AG04450 (cell line): ENCODE measurements at regions not wholly inside any gene's neighbourhood (a gene's known extent, or its start where the extent isn't known, plus 50 kb on each side); places are given as distances from the start of the nearest gene placed in this dataset.

Experiments used
- CTCF ChIA-PET: fragments of 300-600, 350-600 bp; formaldehyde crosslinking; extraction: SDS; loops from one replicate; lab custom pipeline; 2022; ENCODE audit warnings: antibody characterized with exemption, inconsistent platforms; lab: Charles Lee
- POLR2A ChIA-PET: fragments of 350-600 bp; formaldehyde crosslinking; extraction: SDS; loops from one replicate; lab custom pipeline; 2021; ENCODE audit warnings: antibody characterized with exemption, inconsistent platforms; lab: Yijun Ruan, JAX
- DNase-seq: peaks from one replicate; pipeline ENCODE4 v3.0.0-alpha.2; 2011; ENCODE audit warnings: low read depth, low spot score
- H3K27ac ChIP-seq: one replicate; pipeline ENCODE4 v1.5.1; 2012; ENCODE audit warnings: low read depth, low read length, control low read depth
- H3K27me3 ChIP-seq: one replicate; pipeline ENCODE4 v1.6.0; 2012; ENCODE audit warnings: low read length; ENCODE audit not compliant: control insufficient read depth, insufficient read depth
- H3K4me3 ChIP-seq: 2 replicates; pipeline ENCODE4 v1.5.1; 2011; ENCODE audit warnings: mild to moderate bottlenecking, low read depth, low read length, control low read depth
- H3K9me3 ChIP-seq: 2 replicates; pipeline ENCODE4 v1.5.1; 2012; ENCODE audit warnings: low read length; ENCODE audit not compliant: control insufficient read depth, insufficient read depth
- CTCF ChIP-seq: IDR thresholded peaks from 2 replicates; pipeline ENCODE4 v1.5.1; 2011; ENCODE audit warnings: low read depth, low read length, control low read depth, inconsistent platforms

DNA sequence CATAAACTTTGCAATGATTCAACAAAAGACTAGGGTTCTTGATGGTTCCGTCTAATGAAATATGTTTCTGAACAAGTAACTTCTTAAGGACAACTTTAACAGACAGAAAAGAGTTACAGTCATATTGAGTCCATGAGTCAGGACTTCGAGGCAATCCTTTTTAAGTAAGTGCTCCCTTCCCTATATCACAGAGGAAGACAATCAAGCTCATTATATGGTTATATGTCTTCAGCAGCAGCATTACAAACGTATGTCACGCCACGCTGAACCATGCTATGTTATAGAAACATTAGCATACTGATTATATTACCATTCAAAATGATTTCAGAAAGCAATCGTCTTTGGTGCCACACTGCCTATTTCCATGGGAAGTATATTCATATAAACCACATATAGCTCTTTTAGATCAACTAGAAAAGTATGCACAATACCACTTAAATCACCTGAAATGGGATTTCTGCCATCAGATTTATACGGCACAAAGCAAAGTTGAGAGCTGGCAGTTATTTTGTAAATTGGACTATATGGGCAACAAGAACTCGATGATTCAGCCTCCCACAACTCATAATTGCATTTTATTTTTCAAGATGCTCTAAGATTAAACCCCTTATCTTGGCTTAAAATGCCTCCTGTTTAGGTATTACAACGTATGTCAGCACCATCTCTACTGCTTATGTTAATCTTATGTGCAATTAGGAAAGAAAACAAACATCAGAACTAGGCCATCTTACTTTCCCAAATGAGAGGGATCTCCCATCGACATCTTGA lies 111.3 kb upstream of the SAMSN1 start:
- POLR2A ChIA-PET, result no interaction called here

GRCh38 chr21:14646893-14647292 lies 100.8 kb upstream of the SAMSN1 start:
- POLR2A ChIA-PET, result no interaction called here
- Histone ChIP-seq H3K27me3 (no peaks in the 10 kb centered on the region), H3K9me3 (peaks cover 11% of the 10 kb centered on the region), H3K4me3 (no peak overlapping the region), H3K27ac (no peak overlapping the region)
- no peak for DNase-seq
- no peak for TF ChIP-seq CTCF
- CTCF ChIA-PET, result no interaction called here

More for the DNA sequence above, 111.3 kb upstream of the SAMSN1 start:
- DNase-seq, result no peak
- H3K27me3 ChIP-seq, result no peaks in the 10 kb centered on the region
- CTCF ChIA-PET, result no interaction called here
- no peaks in the 10 kb centered on the region for H3K9me3 ChIP-seq
- no peak overlapping the region for H3K27ac ChIP-seq
- TF ChIP-seq CTCF, result no peak
- H3K4me3 ChIP-seq, result no peak overlapping the region

GRCh38 chr21:14645702-14646101 lies 99.6 kb upstream of the SAMSN1 start:
- no peak for DNase-seq
- Histone ChIP-seq H3K4me3 (no peak overlapping the region), H3K27ac (no peak overlapping the region), H3K9me3 (peaks cover 11% of the 10 kb centered on the region), H3K27me3 (no peaks in the 10 kb centered on the region)
- POLR2A ChIA-PET, result no interaction called here
- CTCF ChIA-PET, result no interaction called here
- no peak for TF ChIP-seq CTCF

- Histone ChIP-seq H3K9me3 (peaks cover 3% of the 10 kb centered on the region; the same call in 1 of the 2 replicates), H3K27ac (no peak overlapping the region), H3K27me3 (no peaks in the 10 kb centered on the region), H3K4me3 (no peak overlapping the region)
- TF ChIP-seq CTCF, result no peak
- CTCF ChIA-PET, result no interaction called here
- POLR2A ChIA-PET, result no interaction called here
- no peak for DNase-seq
These were observed 86.2 kb upstream of the SAMSN1 start for GRCh38 chr21:14632359-14632758.

DNA sequence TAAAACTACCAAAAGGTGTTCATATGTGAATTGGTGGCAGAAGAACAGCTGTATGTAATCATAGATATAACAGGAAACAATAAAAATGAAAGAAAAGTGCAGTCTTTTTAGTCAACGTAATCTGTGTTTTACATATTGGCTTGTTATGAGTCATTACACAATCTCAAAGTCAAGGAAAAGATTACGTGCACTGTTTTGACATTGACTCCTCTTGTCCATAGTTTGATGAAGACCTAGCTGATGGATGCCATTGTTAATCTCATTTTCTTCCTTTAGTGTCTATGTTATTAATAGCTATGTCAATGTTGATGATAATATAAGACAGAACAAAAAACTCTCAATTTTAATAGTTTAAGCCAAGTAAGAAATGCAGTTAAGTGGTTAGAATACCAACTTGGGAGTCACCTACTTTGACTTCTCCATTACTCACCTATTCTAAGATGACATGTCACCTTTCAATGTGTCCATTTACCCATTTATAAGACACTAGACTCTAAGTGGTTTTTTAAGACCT lies 84.5 kb upstream of the SAMSN1 start:
- no peak overlapping the region for H3K27ac ChIP-seq
- CTCF ChIA-PET, result no interaction called here
- POLR2A ChIA-PET, result no interaction called here
- no peak overlapping the region for H3K4me3 ChIP-seq
- no peaks in the 10 kb centered on the region for H3K27me3 ChIP-seq
- no peak for DNase-seq
- H3K9me3 ChIP-seq, result peaks cover 3% of the 10 kb centered on the region; the same call in 1 of the 2 replicates
- TF ChIP-seq CTCF, result no peak
